SKM-1 (cell line): ENCODE measurements at regions not wholly inside any gene's neighbourhood (a gene's known extent, or its start where the extent isn't known, plus 50 kb on each side); places are given as distances from the start of the nearest gene placed in this dataset.

Experiments
- DNase-seq: peaks from one replicate; lab custom pipeline; 2025; ENCODE audit not compliant: unreplicated experiment; lab: John Stamatoyannopoulos, UW

GRCh38 chr18:65548316-65548715 is 202.5 kb upstream of the CDH7 start:
- no peak for DNase-seq

GRCh38 chr18:65547046-65547445 is 203.8 kb upstream of the CDH7 start:
- DNase-seq = no peak

GRCh38 chr18:65544701-65545100 is 206.1 kb upstream of the CDH7 start:
- DNase-seq = no peak

GRCh38 chr18:65527879-65528633 is 222.8 kb upstream of the CDH7 start:
- no peak for DNase-seq

- DNase-seq = no peak
Measured at GRCh38 chr18:65526099-65526498, 224.7 kb upstream of the CDH7 start.

GRCh38 chr18:65523461-65523860 is 227.4 kb upstream of the CDH7 start:
- DNase-seq = no peak

- DNase-seq = no peak
Measured at GRCh38 chr18:65522907-65523306, 227.9 kb upstream of the CDH7 start.

- DNase-seq = no peak
Measured at GRCh38 chr18:65516209-65516608, 234.6 kb upstream of the CDH7 start.

- no peak for DNase-seq
Measured at GRCh38 chr18:65498605-65499004, 252.2 kb upstream of the CDH7 start.

- DNase-seq = no peak
Measured at GRCh38 chr18:65487569-65487968, 263.2 kb upstream of the CDH7 start.

GRCh38 chr18:65477455-65477854 is 273.4 kb upstream of the CDH7 start:
- DNase-seq = no peak

GRCh38 chr18:65468881-65469280 is 281.9 kb upstream of the CDH7 start:
- no peak for DNase-seq

GRCh38 chr18:65464361-65464760 is 286.5 kb upstream of the CDH7 start:
- DNase-seq = no peak

GRCh38 chr18:65459741-65460140 is 291.1 kb upstream of the CDH7 start:
- DNase-seq = no peak

- DNase-seq = no peak
Measured at GRCh38 chr18:65458871-65459270, 291.9 kb upstream of the CDH7 start.

- DNase-seq = no peak
Measured at GRCh38 chr18:65439188-65439587, 311.6 kb upstream of the CDH7 start.

- no peak for DNase-seq
Measured at GRCh38 chr18:65436430-65436829, 314.4 kb upstream of the CDH7 start.

- no peak for DNase-seq
Measured at GRCh38 chr18:65435534-65435933, 315.3 kb upstream of the CDH7 start.

- DNase-seq = no peak
Measured at GRCh38 chr18:65429601-65430000, 321.2 kb upstream of the CDH7 start.

- no peak for DNase-seq
Measured at GRCh38 chr18:65425366-65425765, 325.4 kb upstream of the CDH7 start.

GRCh38 chr18:65423776-65424175 is 327.0 kb upstream of the CDH7 start:
- no peak for DNase-seq

GRCh38 chr18:65422544-65423136 is 328.2 kb upstream of the CDH7 start:
- DNase-seq = no peak

- DNase-seq = no peak
Measured at GRCh38 chr18:65415098-65415497, 335.7 kb upstream of the CDH7 start.
